HG02943 (cell line): ENCODE measurements at regions not wholly inside any gene's neighbourhood (a gene's known extent, or its start where the extent isn't known, plus 50 kb on each side); places are given as distances from the start of the nearest gene placed in this dataset.
"Not testable (repeated sequence)": the region's sequence is repeated elsewhere in the genome, so short reads cannot be mapped to it uniquely, and the experiment has no call there.

Experiments
- ATAC-seq: cut with Tn5 transposase; IDR thresholded peaks from one replicate; pipeline ENCODE4 v1.9.1; 2021; ENCODE audit warnings: mild to moderate bottlenecking, low read depth, moderate library complexity; ENCODE audit not compliant: unreplicated experiment

GRCh38 chr3:157859541-157859940 lies 246.7 kb downstream of the SHOX2 start:
- no peak for ATAC-seq

- no peak for ATAC-seq
Observed at GRCh38 chr3:157858821-157859220, 247.4 kb downstream of the SHOX2 start.

GRCh38 chr3:157857440-157857839 lies 248.8 kb downstream of the SHOX2 start:
- no peak for ATAC-seq

GRCh38 chr3:157856078-157856939 lies 249.9 kb downstream of the SHOX2 start:
- no peak for ATAC-seq

GRCh38 chr3:157845839-157846238 lies 260.4 kb downstream of the SHOX2 start:
- ATAC-seq = not testable (repeated sequence)

GRCh38 chr3:157844800-157845565 lies 261.2 kb downstream of the SHOX2 start:
- ATAC-seq = no peak

- ATAC-seq = no peak
Observed at GRCh38 chr3:157844216-157844615, 262.0 kb downstream of the SHOX2 start.

GRCh38 chr3:157841029-157841428 lies 265.2 kb downstream of the SHOX2 start:
- no peak for ATAC-seq

GRCh38 chr3:157840564-157840963 lies 265.7 kb downstream of the SHOX2 start:
- no peak for ATAC-seq

- ATAC-seq = no peak
Observed at GRCh38 chr3:157838457-157838856, 267.8 kb downstream of the SHOX2 start.

GRCh38 chr3:157837336-157837735 lies 268.9 kb downstream of the SHOX2 start:
- no peak for ATAC-seq

- ATAC-seq = no peak
Observed at GRCh38 chr3:157836022-157836421, 270.2 kb downstream of the SHOX2 start.

GRCh38 chr3:157832588-157832987 lies 273.6 kb downstream of the SHOX2 start:
- ATAC-seq = no peak

- ATAC-seq = no peak
Observed at GRCh38 chr3:157830556-157831236, 275.5 kb downstream of the SHOX2 start.

- ATAC-seq = no peak
Observed at GRCh38 chr3:157829786-157830185, 276.4 kb downstream of the SHOX2 start.

- ATAC-seq = no peak
Observed at GRCh38 chr3:157824281-157824680, 281.9 kb downstream of the SHOX2 start.

- no peak for ATAC-seq
Observed at GRCh38 chr3:157823050-157823449, 283.2 kb downstream of the SHOX2 start.

GRCh38 chr3:157820157-157820517 lies 286.1 kb downstream of the SHOX2 start:
- ATAC-seq = no peak

- ATAC-seq = no peak
Observed at GRCh38 chr3:157819270-157820156, 286.7 kb downstream of the SHOX2 start.

- ATAC-seq = no peak
Observed at GRCh38 chr3:157816896-157817295, 289.3 kb downstream of the SHOX2 start.
